Neural crest cell (in vitro differentiated cells): ENCODE measurements at regions not wholly inside any gene's neighbourhood (a gene's known extent, or its start where the extent isn't known, plus 50 kb on each side); places are given as distances from the start of the nearest gene placed in this dataset.

Experiments used
- DNase-seq: peaks from one replicate; pipeline ENCODE4 v3.0.0; 2021; ENCODE audit warnings: low read depth, mixed read lengths, low spot score
- H3K27ac Mint-ChIP-seq: one replicate; pipeline ENCODE4 v1.8.0; 2021; ENCODE audit warnings: mild to moderate bottlenecking, mixed read lengths; ENCODE audit not compliant: unreplicated experiment
- H3K27me3 Mint-ChIP-seq: 2 replicates; pipeline ENCODE4 v1.8.0; 2021; ENCODE audit warnings: low read depth, mild to moderate bottlenecking, mixed read lengths
- H3K36me3 Mint-ChIP-seq: 2 replicates; pipeline ENCODE4 v1.8.0; 2021; ENCODE audit warnings: low read depth, mild to moderate bottlenecking, mixed read lengths
- H3K4me1 Mint-ChIP-seq: 2 replicates; pipeline ENCODE4 v1.8.0; 2021; ENCODE audit warnings: mixed read lengths
- H3K4me3 Mint-ChIP-seq: one replicate; pipeline ENCODE4 v1.8.0; 2021; ENCODE audit warnings: mild to moderate bottlenecking, mixed read lengths
- H3K9me3 Mint-ChIP-seq: 2 replicates; pipeline ENCODE4 v1.8.0; 2021; ENCODE audit warnings: mixed read lengths
- TF ChIP-seq, protein P1 (sequence below): fragments of 200-600 bp; sonication (generic); conservative IDR thresholded peaks from 2 replicates; pipeline ENCODE4 v1.5.0; 2021; ENCODE audit warnings: antibody characterized with exemption, mild to moderate bottlenecking

DNA sequence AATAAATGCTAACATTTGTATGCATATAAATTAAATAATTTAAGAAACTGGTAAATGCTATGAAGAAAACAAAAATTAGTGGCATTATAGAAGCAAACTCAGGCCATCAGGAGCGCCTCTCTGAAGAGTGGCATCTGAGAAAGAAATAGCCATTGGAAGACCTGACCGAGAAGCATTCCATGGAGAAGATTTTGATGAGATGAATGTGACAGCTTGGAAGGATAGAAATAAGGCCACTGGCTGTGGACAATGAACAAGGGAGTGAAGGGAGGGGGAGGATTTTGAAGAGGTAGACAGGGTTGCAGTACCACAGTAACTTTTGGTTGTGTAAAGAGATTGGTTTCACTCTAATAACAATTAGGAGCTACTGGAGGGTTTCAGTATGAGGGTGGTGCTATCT, 436.7 kb downstream of the CCSER2 start:
- Mint-ChIP-seq H3K4me1 (peaks cover 7% of the 10 kb centered on the region), H3K27ac (no peak overlapping the region), H3K27me3 (peaks cover 3% of the 10 kb centered on the region), H3K9me3 (peaks cover 7% of the 10 kb centered on the region), H3K36me3 (no peaks in the 10 kb centered on the region), H3K4me3 (no peak overlapping the region)
- no peak for DNase-seq
- TF ChIP-seq, protein P1, sequence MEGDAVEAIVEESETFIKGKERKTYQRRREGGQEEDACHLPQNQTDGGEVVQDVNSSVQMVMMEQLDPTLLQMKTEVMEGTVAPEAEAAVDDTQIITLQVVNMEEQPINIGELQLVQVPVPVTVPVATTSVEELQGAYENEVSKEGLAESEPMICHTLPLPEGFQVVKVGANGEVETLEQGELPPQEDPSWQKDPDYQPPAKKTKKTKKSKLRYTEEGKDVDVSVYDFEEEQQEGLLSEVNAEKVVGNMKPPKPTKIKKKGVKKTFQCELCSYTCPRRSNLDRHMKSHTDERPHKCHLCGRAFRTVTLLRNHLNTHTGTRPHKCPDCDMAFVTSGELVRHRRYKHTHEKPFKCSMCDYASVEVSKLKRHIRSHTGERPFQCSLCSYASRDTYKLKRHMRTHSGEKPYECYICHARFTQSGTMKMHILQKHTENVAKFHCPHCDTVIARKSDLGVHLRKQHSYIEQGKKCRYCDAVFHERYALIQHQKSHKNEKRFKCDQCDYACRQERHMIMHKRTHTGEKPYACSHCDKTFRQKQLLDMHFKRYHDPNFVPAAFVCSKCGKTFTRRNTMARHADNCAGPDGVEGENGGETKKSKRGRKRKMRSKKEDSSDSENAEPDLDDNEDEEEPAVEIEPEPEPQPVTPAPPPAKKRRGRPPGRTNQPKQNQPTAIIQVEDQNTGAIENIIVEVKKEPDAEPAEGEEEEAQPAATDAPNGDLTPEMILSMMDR = no peak

DNA sequence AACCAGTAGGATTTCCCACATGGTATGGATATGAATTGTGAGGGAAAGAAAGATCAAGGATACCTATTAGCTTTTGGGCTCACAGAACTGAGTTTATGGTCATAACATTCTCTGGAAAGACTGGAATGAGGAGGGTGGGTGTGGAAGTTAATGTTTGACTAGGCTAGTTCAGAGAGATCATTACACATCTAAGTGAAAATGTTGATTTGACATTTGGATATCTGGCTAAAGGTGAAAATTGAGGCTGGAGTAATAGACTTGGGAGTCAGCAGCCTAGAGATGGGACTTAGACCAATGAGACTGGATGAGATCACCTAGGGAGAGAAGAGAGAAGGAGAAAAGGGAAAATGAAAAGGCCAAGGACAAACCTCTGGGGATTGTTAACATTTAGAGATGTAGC, 437.3 kb downstream of the CCSER2 start:
- TF ChIP-seq, protein P1 = no peak
- no peak overlapping the region for H3K27ac Mint-ChIP-seq
- peaks cover 7% of the 10 kb centered on the region for H3K4me1 Mint-ChIP-seq
- peaks cover 7% of the 10 kb centered on the region for H3K9me3 Mint-ChIP-seq
- DNase-seq = no peak
- H3K27me3 Mint-ChIP-seq = peaks cover 5% of the 10 kb centered on the region
- no peaks in the 10 kb centered on the region for H3K36me3 Mint-ChIP-seq
- H3K4me3 Mint-ChIP-seq = no peak overlapping the region

DNA sequence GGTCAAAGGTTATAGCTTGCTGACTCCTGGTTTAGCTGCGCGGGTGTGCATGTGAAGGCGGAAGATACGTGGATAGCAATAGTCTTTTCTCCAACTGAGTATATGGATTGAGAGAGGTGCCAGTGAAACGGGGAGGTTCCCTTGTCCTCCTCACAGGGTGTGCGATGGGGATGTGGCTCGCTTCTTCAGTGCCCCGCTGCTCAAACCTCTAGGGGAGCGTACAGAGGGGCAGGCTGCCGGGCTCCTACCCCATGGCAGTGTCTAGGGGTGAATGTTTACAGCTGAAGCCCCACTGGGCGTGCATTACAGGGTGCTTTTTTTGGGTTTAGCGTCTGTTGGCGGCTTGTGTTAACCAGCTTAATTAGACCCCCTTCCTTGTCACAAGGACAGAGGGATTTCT, 438.5 kb downstream of the CCSER2 start:
- DNase-seq = no peak
- TF ChIP-seq, protein P1 = no peak
- no peak overlapping the region for H3K27ac Mint-ChIP-seq
- H3K4me3 Mint-ChIP-seq = no peak overlapping the region
- peaks cover 6% of the 10 kb centered on the region for H3K27me3 Mint-ChIP-seq
- no peaks in the 10 kb centered on the region for H3K36me3 Mint-ChIP-seq
- peaks cover 7% of the 10 kb centered on the region for H3K4me1 Mint-ChIP-seq
- peaks cover 7% of the 10 kb centered on the region for H3K9me3 Mint-ChIP-seq

DNA sequence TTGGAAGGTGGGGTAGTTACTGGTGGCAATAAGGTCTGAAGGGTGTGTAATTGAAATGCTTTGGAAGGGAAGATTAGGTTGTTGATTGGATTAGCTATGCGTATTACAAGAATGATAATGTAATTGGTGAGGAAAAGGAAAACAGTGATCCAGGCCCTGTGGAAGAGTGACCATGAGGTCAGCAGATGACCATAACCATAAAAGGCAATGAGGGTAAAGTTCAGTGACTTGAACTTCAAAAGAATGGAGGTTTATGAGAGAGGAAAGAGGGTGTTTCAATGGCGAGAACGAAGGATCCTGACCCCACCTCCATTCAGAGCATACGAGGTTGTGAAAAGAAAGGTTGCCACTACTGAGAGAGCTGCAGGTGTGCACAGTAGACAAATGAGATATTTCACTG, 439.7 kb downstream of the CCSER2 start:
- H3K4me1 Mint-ChIP-seq = no peaks in the 10 kb centered on the region
- no peak for DNase-seq
- TF ChIP-seq, protein P1 = no peak
- peaks cover 7% of the 10 kb centered on the region for H3K9me3 Mint-ChIP-seq
- no peak overlapping the region for H3K4me3 Mint-ChIP-seq
- peaks cover 6% of the 10 kb centered on the region for H3K27me3 Mint-ChIP-seq
- no peak overlapping the region for H3K27ac Mint-ChIP-seq
- H3K36me3 Mint-ChIP-seq = no peaks in the 10 kb centered on the region

DNA sequence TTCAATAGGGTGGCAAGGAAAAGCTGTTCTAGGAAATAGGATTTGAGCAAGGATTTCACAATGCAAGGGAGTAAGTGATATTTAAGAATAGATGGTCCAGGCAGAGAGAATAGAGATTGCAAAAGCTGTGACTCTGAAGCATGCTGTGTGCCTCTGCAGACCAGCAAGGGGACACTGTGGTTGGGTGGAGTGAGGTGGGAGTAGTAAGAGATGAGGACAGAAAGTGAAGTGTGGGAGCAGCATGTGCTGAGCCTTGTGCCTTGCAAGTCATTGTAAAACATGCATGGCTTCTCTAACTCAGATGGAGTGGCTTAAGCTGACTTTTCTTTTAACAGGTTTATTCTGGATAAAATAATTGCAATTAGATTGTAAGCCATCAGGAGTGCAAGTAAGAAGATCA, 442.4 kb downstream of the CCSER2 start:
- Mint-ChIP-seq H3K4me1 (no peaks in the 10 kb centered on the region), H3K27ac (no peak overlapping the region), H3K9me3 (peaks cover 5% of the 10 kb centered on the region), H3K36me3 (no peaks in the 10 kb centered on the region), H3K4me3 (no peak overlapping the region), H3K27me3 (peaks cover 6% of the 10 kb centered on the region)
- no peak for DNase-seq
- TF ChIP-seq, protein P1 = no peak

DNA sequence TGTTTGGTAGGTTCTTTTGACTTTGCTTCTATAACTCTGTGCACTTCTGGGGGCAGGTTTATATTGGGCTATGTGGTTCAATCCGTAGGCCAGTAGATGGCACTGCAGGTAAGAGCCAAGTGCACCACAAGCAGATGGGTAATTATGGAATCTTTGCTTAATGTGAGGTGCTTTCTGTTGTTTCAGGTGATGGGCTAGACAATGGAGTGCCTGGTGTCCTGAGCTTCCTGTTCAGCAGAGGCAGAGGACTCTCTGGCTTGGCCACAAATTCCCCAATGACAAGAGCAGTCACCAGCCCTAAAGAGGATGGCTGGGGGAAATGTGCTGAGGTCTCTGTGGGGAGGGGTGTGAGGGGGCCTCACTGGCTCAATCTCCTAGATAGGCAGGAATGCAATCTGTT, 455.0 kb downstream of the CCSER2 start:
- Mint-ChIP-seq H3K36me3 (no peaks in the 10 kb centered on the region), H3K27ac (no peak overlapping the region), H3K9me3 (no peaks in the 10 kb centered on the region), H3K4me3 (no peak overlapping the region), H3K4me1 (peaks cover 4% of the 10 kb centered on the region), H3K27me3 (peaks cover 7% of the 10 kb centered on the region)
- TF ChIP-seq, protein P1 = peak; percentile 78
- peak; percentile 36 for DNase-seq
